Neural progenitor cell (in vitro differentiated cells): ENCODE measurements at regions not wholly inside any gene's neighbourhood (a gene's known extent, or its start where the extent isn't known, plus 50 kb on each side); places are given as distances from the start of the nearest gene placed in this dataset.

Experiments used
- EZH2 ChIP-seq: fragments of 200-600 bp; sonication (generic); IDR thresholded peaks from 2 replicates; pipeline ENCODE4 v1.6.1; 2017; ENCODE audit warnings: antibody characterized with exemption, mild to moderate bottlenecking, moderate library complexity
- TF ChIP-seq, protein P1 (sequence below): fragments of 200-600 bp; sonication (generic); IDR thresholded peaks from 2 replicates; pipeline ENCODE4 v1.5.1; 2017; ENCODE audit warnings: antibody characterized with exemption, mild to moderate bottlenecking

- TF ChIP-seq, protein P1, sequence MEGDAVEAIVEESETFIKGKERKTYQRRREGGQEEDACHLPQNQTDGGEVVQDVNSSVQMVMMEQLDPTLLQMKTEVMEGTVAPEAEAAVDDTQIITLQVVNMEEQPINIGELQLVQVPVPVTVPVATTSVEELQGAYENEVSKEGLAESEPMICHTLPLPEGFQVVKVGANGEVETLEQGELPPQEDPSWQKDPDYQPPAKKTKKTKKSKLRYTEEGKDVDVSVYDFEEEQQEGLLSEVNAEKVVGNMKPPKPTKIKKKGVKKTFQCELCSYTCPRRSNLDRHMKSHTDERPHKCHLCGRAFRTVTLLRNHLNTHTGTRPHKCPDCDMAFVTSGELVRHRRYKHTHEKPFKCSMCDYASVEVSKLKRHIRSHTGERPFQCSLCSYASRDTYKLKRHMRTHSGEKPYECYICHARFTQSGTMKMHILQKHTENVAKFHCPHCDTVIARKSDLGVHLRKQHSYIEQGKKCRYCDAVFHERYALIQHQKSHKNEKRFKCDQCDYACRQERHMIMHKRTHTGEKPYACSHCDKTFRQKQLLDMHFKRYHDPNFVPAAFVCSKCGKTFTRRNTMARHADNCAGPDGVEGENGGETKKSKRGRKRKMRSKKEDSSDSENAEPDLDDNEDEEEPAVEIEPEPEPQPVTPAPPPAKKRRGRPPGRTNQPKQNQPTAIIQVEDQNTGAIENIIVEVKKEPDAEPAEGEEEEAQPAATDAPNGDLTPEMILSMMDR = no peak
- no peak for TF ChIP-seq EZH2
Measured at GRCh38 chr9:84121991-84122523, 141.5 kb downstream of the RMI1 start.
